Upper lobe of left lung (tissue), 6 donors: ENCODE measurements at regions not wholly inside any gene's neighbourhood (a gene's known extent, or its start where the extent isn't known, plus 50 kb on each side); places are given as distances from the start of the nearest gene placed in this dataset.
A peak's percentile ranks its signal among the peaks of the same experiment; 100 is the strongest.

Experiments used
- ATAC-seq, 2 donors: fragments of 200-7000 bp; cut with Tn5 transposase; one replicate each; pipeline ENCODE4 v1.9.1; 2022; ENCODE audit warnings: mild to moderate bottlenecking in 2 of 2, moderate library complexity in 2 of 2; ENCODE audit not compliant: low FRiP score in 2 of 2
- DNase-seq, 2 donors: peaks; one replicate each; pipeline ENCODE4 v3.0.0-alpha.2; 2019 to 2020
- H3K27ac ChIP-seq, 4 donors: fragments of 200-600 bp; sonication (generic); one replicate each; pipeline ENCODE4 v1.5.1; 2016 to 2019
- H3K27me3 ChIP-seq, 4 donors: fragments of 200-600 bp; sonication (generic); one replicate each; pipeline ENCODE4 v1.5.1; 2017 to 2019
- H3K36me3 ChIP-seq, 4 donors: fragments of 200-600 bp; sonication (generic); one replicate each; pipeline ENCODE4 v1.5.1; 2016 to 2019
- H3K4me1 ChIP-seq, 4 donors: fragments of 200-600 bp; sonication (generic); one replicate each; pipeline ENCODE4 v1.5.1; 2018 to 2019
- H3K4me3 ChIP-seq, 4 donors: fragments of 200-600 bp; sonication (generic); one replicate each; pipeline ENCODE4 v1.5.1; 2017 to 2019; ENCODE audit warnings: mild to moderate bottlenecking in 2 of 4, moderate library complexity in 1 of 4
- H3K9me3 ChIP-seq, 4 donors: fragments of 200-600 bp; sonication (generic); one replicate each; pipeline ENCODE4 v1.5.1; 2018 to 2019
- EP300 ChIP-seq, 4 donors: sonication (generic); formaldehyde crosslinking; IDR thresholded peaks; one replicate each; pipeline ENCODE4 v1.5.1; 2017; ENCODE audit warnings: antibody characterized with exemption in 4 of 4, control low read depth in 2 of 4
- POLR2A ChIP-seq, 4 donors: fragments of 450-650 bp; IDR thresholded peaks; one replicate each; pipeline ENCODE4 v1.5.1; 2016 to 2017; ENCODE audit warnings: antibody characterized with exemption in 4 of 4, mild to moderate bottlenecking in 2 of 4
- POLR2AphosphoS5 ChIP-seq, 2 donors: sonication (generic); formaldehyde crosslinking; IDR thresholded peaks; one replicate each; pipeline ENCODE4 v1.5.1; 2017; ENCODE audit warnings: antibody characterized with exemption in 2 of 2
- WGBS, 2 donors: methylation state at CpG; one replicate each; pipeline ENCODE4 v1.1.5; 2017 to 2018; 5-methylcytosine and 5-hydroxymethylcytosine counted together
- TF ChIP-seq, protein P1 (sequence below), 6 experiments: fragments of 450-650 bp in 4 of 6; fragments of 200-600 bp in 2 of 6; sonication (generic) in 2 of 6; IDR thresholded peaks; one replicate each; pipeline ENCODE4 v1.5.1; 2016 to 2019; ENCODE audit warnings: antibody characterized with exemption in 6 of 6
- donor health status: DM: no; HTN: no; CAD: no; lungs with moderate emphysema.
- donor health status: DM: no; HTN: yes; CAD: no; lungs with severe emphysema.

DNA sequence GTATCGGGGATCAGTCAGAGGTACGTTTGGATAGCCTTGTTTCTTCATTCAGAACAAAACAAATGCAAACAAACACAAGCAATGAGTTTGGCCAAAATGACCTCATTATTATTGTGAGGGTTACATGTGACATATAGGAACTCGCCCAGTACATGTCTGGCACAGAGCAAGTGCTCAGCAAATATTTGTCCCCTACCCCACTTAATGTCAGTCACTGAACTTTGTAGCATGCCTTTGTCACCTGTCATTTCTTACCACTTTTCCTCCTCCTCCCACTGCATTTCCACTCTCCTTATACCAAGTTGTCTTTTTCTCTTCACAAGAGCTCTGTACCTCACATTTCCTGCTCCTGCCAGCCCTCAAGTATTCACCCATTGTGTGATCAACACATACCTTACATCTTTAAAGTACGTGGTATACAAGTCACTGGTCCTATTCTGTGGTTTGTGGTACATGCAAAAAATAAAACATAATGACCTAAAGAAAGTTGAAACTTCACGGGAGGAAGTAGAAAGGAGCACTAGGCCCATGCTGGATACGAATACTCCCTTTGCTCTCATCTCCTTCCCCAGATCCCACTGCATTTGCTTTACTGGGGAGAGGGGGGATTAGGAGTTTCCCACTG, 236.0 kb downstream of the INHBA start:
- peak in 1 of 2 donors; percentile 66 for ATAC-seq
- no peak overlapping the region for H3K4me3 ChIP-seq
- TF ChIP-seq POLR2A (IDR thresholded peaks at IDR 0.05) (no peak), POLR2AphosphoS5 (IDR thresholded peaks at IDR 0.05) (no peak), EP300 (IDR thresholded peaks at IDR 0.05) (no peak)
- TF ChIP-seq, protein P1, sequence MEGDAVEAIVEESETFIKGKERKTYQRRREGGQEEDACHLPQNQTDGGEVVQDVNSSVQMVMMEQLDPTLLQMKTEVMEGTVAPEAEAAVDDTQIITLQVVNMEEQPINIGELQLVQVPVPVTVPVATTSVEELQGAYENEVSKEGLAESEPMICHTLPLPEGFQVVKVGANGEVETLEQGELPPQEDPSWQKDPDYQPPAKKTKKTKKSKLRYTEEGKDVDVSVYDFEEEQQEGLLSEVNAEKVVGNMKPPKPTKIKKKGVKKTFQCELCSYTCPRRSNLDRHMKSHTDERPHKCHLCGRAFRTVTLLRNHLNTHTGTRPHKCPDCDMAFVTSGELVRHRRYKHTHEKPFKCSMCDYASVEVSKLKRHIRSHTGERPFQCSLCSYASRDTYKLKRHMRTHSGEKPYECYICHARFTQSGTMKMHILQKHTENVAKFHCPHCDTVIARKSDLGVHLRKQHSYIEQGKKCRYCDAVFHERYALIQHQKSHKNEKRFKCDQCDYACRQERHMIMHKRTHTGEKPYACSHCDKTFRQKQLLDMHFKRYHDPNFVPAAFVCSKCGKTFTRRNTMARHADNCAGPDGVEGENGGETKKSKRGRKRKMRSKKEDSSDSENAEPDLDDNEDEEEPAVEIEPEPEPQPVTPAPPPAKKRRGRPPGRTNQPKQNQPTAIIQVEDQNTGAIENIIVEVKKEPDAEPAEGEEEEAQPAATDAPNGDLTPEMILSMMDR (IDR thresholded peaks at IDR 0.05), result no peak
- H3K36me3 ChIP-seq, result no peaks in the 10 kb centered on the region
- no peak for DNase-seq
- WGBS, 2 donors, result 42 to 50% methylated on average over 6 of the region's 6 CpGs
- no peaks in the 10 kb centered on the region for H3K9me3 ChIP-seq
- no peak overlapping the region for H3K27ac ChIP-seq
- H3K27me3 ChIP-seq, result no peaks in the 10 kb centered on the region
- no peaks in the 10 kb centered on the region for H3K4me1 ChIP-seq

DNA sequence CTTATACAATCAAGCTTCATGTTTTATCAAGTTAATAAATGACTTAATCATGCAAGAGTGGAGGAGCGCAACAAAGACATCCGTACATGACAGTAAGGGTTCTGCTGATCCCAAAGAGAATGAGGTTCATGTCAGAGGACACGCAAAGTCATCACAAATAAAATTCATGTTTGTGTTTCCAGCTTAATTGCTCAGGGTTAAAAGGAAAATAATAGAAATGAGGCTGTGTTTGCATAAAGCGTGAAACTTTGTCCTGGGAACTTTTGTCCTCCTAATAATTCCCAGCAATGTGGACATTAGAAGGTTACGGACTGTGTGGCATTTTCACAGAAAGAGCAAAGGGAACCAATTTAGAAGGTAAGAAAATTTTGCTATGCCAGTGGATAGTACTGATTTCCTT, 237.3 kb downstream of the INHBA start:
- Histone ChIP-seq H3K9me3 (no peaks in the 10 kb centered on the region), H3K27ac (no peak overlapping the region), H3K27me3 (no peaks in the 10 kb centered on the region), H3K4me1 (no peaks in the 10 kb centered on the region), H3K4me3 (no peak overlapping the region), H3K36me3 (no peaks in the 10 kb centered on the region)
- no peak for ATAC-seq
- whole genome bisulfite sequencing, 2 donors, result 90 to 95% methylated on average over 5 of the region's 5 CpGs
- no peak for DNase-seq
- TF ChIP-seq EP300 (IDR thresholded peaks at IDR 0.05) (no peak), POLR2AphosphoS5 (IDR thresholded peaks at IDR 0.05) (no peak), POLR2A (IDR thresholded peaks at IDR 0.05) (no peak)
- TF ChIP-seq, protein P1 (IDR thresholded peaks at IDR 0.05), result no peak

DNA sequence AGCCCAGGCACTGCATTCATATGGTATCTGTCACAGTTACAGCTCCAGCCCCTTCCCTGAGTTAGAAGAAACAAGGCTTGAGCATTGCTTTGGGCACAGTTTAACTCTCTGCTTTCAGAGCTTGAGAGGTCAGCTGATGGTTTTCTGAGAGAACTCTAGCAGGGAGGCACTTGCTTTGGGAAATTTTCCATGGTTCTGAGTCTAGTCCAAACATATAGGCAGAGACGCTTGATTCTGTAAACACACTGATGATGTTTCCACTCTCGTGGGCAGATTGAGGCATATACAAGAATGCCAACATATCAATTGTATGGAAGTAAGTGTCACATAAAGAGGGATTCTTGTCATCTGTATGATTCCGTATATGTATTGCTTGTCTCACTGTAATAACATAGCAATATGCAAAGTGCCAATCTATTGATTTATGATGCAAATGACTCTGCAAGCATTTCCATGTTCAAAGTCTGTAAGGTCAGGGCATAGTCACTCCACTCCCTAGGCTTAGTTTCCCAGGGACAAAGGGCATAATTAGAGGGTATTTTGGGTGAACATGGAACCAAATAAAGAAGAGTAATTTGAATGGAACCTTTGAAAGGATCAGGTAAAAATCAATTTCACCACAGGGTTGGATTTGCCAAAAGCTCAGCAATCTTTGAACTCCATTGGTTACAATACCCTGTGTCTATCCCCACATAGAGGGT, 239.0 kb downstream of the INHBA start:
- TF ChIP-seq POLR2AphosphoS5 (IDR thresholded peaks at IDR 0.05) (no peak), POLR2A (IDR thresholded peaks at IDR 0.05) (no peak), EP300 (IDR thresholded peaks at IDR 0.05) (no peak)
- TF ChIP-seq, protein P1 (IDR thresholded peaks at IDR 0.05), result no peak
- Histone ChIP-seq H3K36me3 (no peaks in the 10 kb centered on the region), H3K27me3 (no peaks in the 10 kb centered on the region), H3K27ac (no peak overlapping the region), H3K4me3 (no peak overlapping the region), H3K4me1 (no peaks in the 10 kb centered on the region), H3K9me3 (no peaks in the 10 kb centered on the region)
- no peak for DNase-seq
- WGBS, 2 donors, result 66 to 76% methylated on average over 3 of the region's 3 CpGs
- no peak for ATAC-seq

DNA sequence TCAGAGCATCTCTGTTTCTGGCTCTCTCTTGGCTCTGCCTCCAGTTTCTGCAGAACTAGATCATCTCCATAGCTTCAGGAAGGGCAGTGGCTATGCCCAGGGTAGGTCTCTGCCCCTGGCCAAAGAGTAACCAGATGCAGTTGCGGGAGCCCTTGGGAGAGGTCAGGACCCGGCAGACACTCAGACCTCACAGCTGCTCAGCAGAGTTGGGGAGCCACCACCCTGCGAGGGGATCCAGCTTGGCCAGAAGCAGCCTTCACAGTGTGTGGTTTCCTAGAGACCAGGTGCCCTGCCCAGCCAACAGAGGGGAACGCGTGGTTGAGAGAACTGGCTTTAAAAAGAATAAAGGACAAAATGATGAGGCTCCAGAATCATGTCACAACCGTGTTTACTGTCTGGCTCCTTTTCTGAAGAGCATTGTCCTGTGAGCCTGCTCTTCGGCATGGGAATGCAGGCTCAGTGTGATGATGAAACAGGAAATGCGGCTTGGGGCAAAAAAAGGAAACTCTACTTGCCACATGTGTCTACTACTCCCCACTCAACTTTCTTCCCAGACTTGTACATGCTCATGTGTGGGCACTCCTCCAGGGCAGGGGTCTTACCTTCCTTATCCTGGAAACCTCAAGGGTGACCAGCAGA, 243.1 kb downstream of the INHBA start:
- H3K36me3 ChIP-seq, result no peaks in the 10 kb centered on the region
- TF ChIP-seq, protein P1 (IDR thresholded peaks at IDR 0.05), result no peak
- TF ChIP-seq POLR2AphosphoS5 (IDR thresholded peaks at IDR 0.05) (no peak), EP300 (IDR thresholded peaks at IDR 0.05) (no peak), POLR2A (IDR thresholded peaks at IDR 0.05) (no peak)
- 55 to 78% methylated on average over 8 of the region's 8 CpGs for WGBS, 2 donors
- H3K4me3 ChIP-seq, result no peak overlapping the region
- no peaks in the 10 kb centered on the region for H3K9me3 ChIP-seq
- DNase-seq (peak in 1 of 2 donors; percentile 36), ATAC-seq (peak; percentile 65 to 66)
- no peaks in the 10 kb centered on the region for H3K4me1 ChIP-seq
- peak overlapping the region in 2 of 4 donors; percentile 56 to 61 for H3K27ac ChIP-seq
- no peaks in the 10 kb centered on the region for H3K27me3 ChIP-seq
